Panc1 (cell line): ENCODE measurements at regions not wholly inside any gene's neighbourhood (a gene's known extent, or its start where the extent isn't known, plus 50 kb on each side); places are given as distances from the start of the nearest gene placed in this dataset.

Source experiments
- CTCF ChIP-seq: fragments of 450-650 bp; IDR thresholded peaks from 2 replicates; pipeline ENCODE4 v1.5.1; 2017; ENCODE audit warnings: mild to moderate bottlenecking
- POLR2AphosphoS5 ChIP-seq: IDR thresholded peaks from 2 replicates; pipeline ENCODE4 v1.6.1; 2012; ENCODE audit warnings: mild to moderate bottlenecking, low read depth, low read length, moderate library complexity
- REST ChIP-seq, 2 experiments: IDR thresholded peaks; 2 replicates each; pipeline ENCODE4 v1.6.1; 2011 to 2012; ENCODE audit warnings: low read depth in 2 of 2, control low read depth in 1 of 2, low read length in 1 of 2, mild to moderate bottlenecking in 1 of 2, moderate library complexity in 1 of 2; ENCODE audit not compliant: insufficient read depth in 1 of 2
- TCF7L2 ChIP-seq: IDR thresholded peaks from 2 replicates; pipeline ENCODE4 v1.6.1; 2011; ENCODE audit warnings: mild to moderate bottlenecking, low read depth, low read length, inconsistent platforms

- TF ChIP-seq REST (IDR thresholded peaks at IDR 0.05; ENCODE audit: insufficient read depth in 1 of 2, low read depth in 2 of 2, low read length in 1 of 2) (no peak), TCF7L2 (no peak), POLR2AphosphoS5 (no peak), CTCF (no peak)
Observed at GRCh38 chr5:39700523-39700922, 275.7 kb upstream of the DAB2 start.
